Parathyroid adenoma (tissue), 2 donors: ENCODE measurements at regions not wholly inside any gene's neighbourhood (a gene's known extent, or its start where the extent isn't known, plus 50 kb on each side); places are given as distances from the start of the nearest gene placed in this dataset.

Experiments used
- H2AFZ ChIP-seq: fragments of 300-600 bp; sonication (generic); one replicate; pipeline ENCODE4 v1.7.0; 2017; ENCODE audit warnings: antibody characterized with exemption, mild to moderate bottlenecking
- H3K27ac ChIP-seq: fragments of 300-600 bp; sonication (generic); one replicate; pipeline ENCODE4 v1.7.0; 2017
- H3K27me3 ChIP-seq: fragments of 300-600 bp; sonication (generic); one replicate; pipeline ENCODE4 v1.7.0; 2017; ENCODE audit warnings: low read length; ENCODE audit not compliant: control insufficient read depth, insufficient read depth
- H3K36me3 ChIP-seq: fragments of 300-600 bp; sonication (generic); one replicate; pipeline ENCODE4 v1.7.0; 2017; ENCODE audit warnings: low read length; ENCODE audit not compliant: control insufficient read depth, insufficient read depth
- H3K4me1 ChIP-seq: fragments of 300-600 bp; sonication (generic); one replicate; pipeline ENCODE4 v1.7.0; 2017; ENCODE audit warnings: control low read depth
- H3K4me2 ChIP-seq: fragments of 300-600 bp; sonication (generic); one replicate; pipeline ENCODE4 v1.7.0; 2017; ENCODE audit warnings: low read length
- H3K4me3 ChIP-seq: fragments of 300-600 bp; sonication (generic); one replicate; pipeline ENCODE4 v1.7.0; 2017; ENCODE audit warnings: low read depth, low read length
- H3K79me2 ChIP-seq: fragments of 300-600 bp; sonication (generic); one replicate; pipeline ENCODE4 v1.7.0; 2017; ENCODE audit warnings: control low read depth
- H3K9ac ChIP-seq: fragments of 300-600 bp; sonication (generic); one replicate; pipeline ENCODE4 v1.7.0; 2017; ENCODE audit warnings: mild to moderate bottlenecking
- H3K9me3 ChIP-seq: fragments of 300-600 bp; sonication (generic); one replicate; pipeline ENCODE4 v1.7.0; 2017; ENCODE audit warnings: low read length; ENCODE audit not compliant: control insufficient read depth
- CTCF ChIP-seq: fragments of 300-600 bp; sonication (generic); IDR thresholded peaks from one replicate; pipeline ENCODE4 v1.7.0; 2017; ENCODE audit warnings: antibody characterized with exemption, mild to moderate bottlenecking
- donor health status: primary hyperparathyroidism.

GRCh38 chr2:187058198-187058597, 209.2 kb upstream of the ZSWIM2 start:
- Histone ChIP-seq H3K9me3 (no peaks in the 10 kb centered on the region), H3K36me3 (no peaks in the 10 kb centered on the region), H3K4me2 (no peak overlapping the region), H3K4me3 (no peak overlapping the region), H3K27me3 (no peaks in the 10 kb centered on the region), H3K4me1 (no peaks in the 10 kb centered on the region), H3K9ac (no peak overlapping the region), H2AFZ (no peak overlapping the region), H3K79me2 (no peaks in the 10 kb centered on the region), H3K27ac (no peak overlapping the region)
- TF ChIP-seq CTCF, result no peak

- no peak overlapping the region for H3K9ac ChIP-seq
- no peaks in the 10 kb centered on the region for H3K36me3 ChIP-seq
- H3K27ac ChIP-seq, result no peak overlapping the region
- H3K27me3 ChIP-seq, result no peaks in the 10 kb centered on the region
- H3K4me2 ChIP-seq, result no peak overlapping the region
- no peaks in the 10 kb centered on the region for H3K9me3 ChIP-seq
- no peak overlapping the region for H3K4me3 ChIP-seq
- no peak for TF ChIP-seq CTCF
- H2AFZ ChIP-seq, result no peak overlapping the region
- no peaks in the 10 kb centered on the region for H3K79me2 ChIP-seq
- H3K4me1 ChIP-seq, result no peaks in the 10 kb centered on the region
These were observed 208.5 kb upstream of the ZSWIM2 start for GRCh38 chr2:187057466-187057865.

GRCh38 chr2:187056416-187057334, 207.7 kb upstream of the ZSWIM2 start:
- Histone ChIP-seq H3K36me3 (no peaks in the 10 kb centered on the region), H3K4me2 (no peak overlapping the region), H3K9ac (no peak overlapping the region)

GRCh38 chr2:187055463-187055862, 206.5 kb upstream of the ZSWIM2 start:
- Histone ChIP-seq H3K4me2 (no peak overlapping the region), H3K9ac (no peak overlapping the region), H3K79me2 (no peaks in the 10 kb centered on the region), H3K4me1 (no peaks in the 10 kb centered on the region), H3K27ac (no peak overlapping the region), H2AFZ (no peak overlapping the region), H3K4me3 (no peak overlapping the region), H3K27me3 (no peaks in the 10 kb centered on the region), H3K36me3 (no peaks in the 10 kb centered on the region), H3K9me3 (no peaks in the 10 kb centered on the region)
- TF ChIP-seq CTCF, result no peak

More at GRCh38 chr2:187056416-187057334, 207.7 kb upstream of the ZSWIM2 start:
- Histone ChIP-seq H3K27ac (no peak overlapping the region), H3K4me3 (no peak overlapping the region), H3K27me3 (no peaks in the 10 kb centered on the region), H3K79me2 (no peaks in the 10 kb centered on the region), H2AFZ (no peak overlapping the region), H3K4me1 (no peaks in the 10 kb centered on the region), H3K9me3 (no peaks in the 10 kb centered on the region)
- no peak for TF ChIP-seq CTCF
